GM23338 (cell line): ENCODE measurements at regions not wholly inside any gene's neighbourhood (a gene's known extent, or its start where the extent isn't known, plus 50 kb on each side); places are given as distances from the start of the nearest gene placed in this dataset.

Experiments
- ATAC-seq: fragments of 200-7000 bp; cut with Tn5 transposase; 3 replicates; pipeline ENCODE4 v1.9.1; 2020
- DNase-seq: peaks from one replicate; pipeline ENCODE4 v3.0.0-alpha.2; 2015; ENCODE audit warnings: low spot score
- H2AFZ ChIP-seq: fragments of 200-600 bp; sonication (generic); 2 replicates; pipeline ENCODE4 v1.8.0; 2016; ENCODE audit warnings: antibody characterized with exemption, mild to moderate bottlenecking, moderate library complexity
- H3F3A ChIP-seq: fragments of 200-600 bp; sonication (generic); replicated peaks from 2 replicates; pipeline ENCODE4 v1.8.0; 2017; ENCODE audit warnings: antibody characterized with exemption, mixed run types, low read depth
- H3K27ac ChIP-seq: fragments of 200-600 bp; sonication (generic); 2 replicates; pipeline ENCODE4 v1.6.1; 2016; ENCODE audit warnings: low read depth
- H3K27me3 ChIP-seq: fragments of 200-600 bp; sonication (generic); 2 replicates; pipeline ENCODE4 v1.8.0; 2016; ENCODE audit warnings: mild to moderate bottlenecking, mixed run types, moderate library complexity; ENCODE audit not compliant: insufficient read depth
- H3K36me3 ChIP-seq: fragments of 200-600 bp; sonication (generic); 2 replicates; pipeline ENCODE4 v1.8.0; 2016; ENCODE audit warnings: mild to moderate bottlenecking; ENCODE audit not compliant: insufficient read depth
- H3K4me1 ChIP-seq: fragments of 200-600 bp; sonication (generic); 2 replicates; pipeline ENCODE4 v1.8.0; 2016; ENCODE audit warnings: mild to moderate bottlenecking, moderate library complexity; ENCODE audit not compliant: insufficient read depth
- H3K4me2 ChIP-seq: fragments of 200-600 bp; sonication (generic); 2 replicates; pipeline ENCODE4 v1.7.1; 2017; ENCODE audit warnings: mixed run types
- H3K4me3 ChIP-seq: fragments of 200-600 bp; sonication (generic); 2 replicates; pipeline ENCODE4 v1.6.1; 2016; ENCODE audit warnings: mixed run types
- H3K79me2 ChIP-seq: fragments of 200-600 bp; sonication (generic); replicated peaks from 2 replicates; pipeline ENCODE4 v1.8.0; 2017; ENCODE audit warnings: mild to moderate bottlenecking; ENCODE audit not compliant: insufficient read depth
- H3K9me2 ChIP-seq: fragments of 200-600 bp; sonication (generic); 2 replicates; pipeline ENCODE4 v1.8.0; 2017; ENCODE audit not compliant: insufficient read depth
- H4K20me1 ChIP-seq: fragments of 200-600 bp; sonication (generic); replicated peaks from 2 replicates; pipeline ENCODE4 v1.8.0; 2017; ENCODE audit warnings: mild to moderate bottlenecking; ENCODE audit not compliant: insufficient read depth
- H3K27ac Mint-ChIP-seq: 2 replicates; pipeline ENCODE4 v1.8.0; 2020; ENCODE audit warnings: inconsistent platforms, mild to moderate bottlenecking, moderate library complexity, mixed read lengths
- H3K27me3 Mint-ChIP-seq: 3 replicates; pipeline ENCODE4 v1.8.0; 2022; ENCODE audit warnings: low read depth, mild to moderate bottlenecking, moderate library complexity, mixed read lengths, inconsistent platforms; ENCODE audit not compliant: insufficient read depth, poor library complexity
- H3K36me3 Mint-ChIP-seq: 3 replicates; pipeline ENCODE4 v1.8.0; 2021; ENCODE audit warnings: low read depth, mild to moderate bottlenecking, inconsistent platforms, moderate library complexity, mixed read lengths
- H3K4me1 Mint-ChIP-seq: 3 replicates; pipeline ENCODE4 v1.8.0; 2020; ENCODE audit warnings: mild to moderate bottlenecking, inconsistent platforms, mixed read lengths
- H3K4me3 Mint-ChIP-seq: 3 replicates; pipeline ENCODE4 v1.8.0; 2021; ENCODE audit warnings: moderate library complexity, mild to moderate bottlenecking, inconsistent platforms, mixed read lengths
- H3K9me3 Mint-ChIP-seq: 3 replicates; pipeline ENCODE4 v1.8.0; 2020; ENCODE audit warnings: moderate library complexity, mild to moderate bottlenecking, inconsistent platforms, mixed read lengths
- CREB1 ChIP-seq: fragments of 250-450 bp; sonication (Bioruptor Pico); IDR thresholded peaks from 2 replicates; pipeline ENCODE4 v1.5.0; 2020; ENCODE audit warnings: low read depth, mild to moderate bottlenecking, moderate library complexity
- EZH2 ChIP-seq: fragments of 200-600 bp; sonication (generic); IDR thresholded peaks from one replicate; pipeline ENCODE4 v1.8.0; 2017; ENCODE audit warnings: antibody characterized with exemption, mild to moderate bottlenecking, low read depth; ENCODE audit not compliant: unreplicated experiment
- EZH2phosphoT487 ChIP-seq: fragments of 200-600 bp; sonication (generic); IDR thresholded peaks from one replicate; pipeline ENCODE4 v1.8.1; 2018; ENCODE audit warnings: antibody characterized with exemption; ENCODE audit not compliant: unreplicated experiment
- POLR2AphosphoS5 ChIP-seq: IDR thresholded peaks from 2 replicates; pipeline ENCODE4 v1.6.1; 2016; ENCODE audit warnings: antibody characterized with exemption, low read depth
- STAT1 ChIP-seq: IDR thresholded peaks from one replicate; pipeline ENCODE4 v1.6.1; 2016; ENCODE audit warnings: antibody characterized with exemption; ENCODE audit not compliant: unreplicated experiment
- ZNF114 ChIP-seq: fragments of 250-450 bp; sonication (Bioruptor Pico); IDR thresholded peaks from 2 replicates; pipeline ENCODE4 v1.5.0; 2020; ENCODE audit warnings: mild to moderate bottlenecking, moderate library complexity
- ZNF331 ChIP-seq: fragments of 250-450 bp; sonication (Bioruptor Pico); IDR thresholded peaks from 2 replicates; pipeline ENCODE4 v1.5.0; 2020; ENCODE audit warnings: low read depth, mild to moderate bottlenecking, moderate library complexity
- TF ChIP-seq, protein P1 (sequence below): IDR thresholded peaks from one replicate; pipeline ENCODE4 v1.6.1; 2018; ENCODE audit warnings: antibody characterized with exemption; ENCODE audit not compliant: unreplicated experiment
- TF ChIP-seq, protein P2 (sequence below): IDR thresholded peaks from 2 replicates; pipeline ENCODE4 v1.6.1; 2016; ENCODE audit warnings: antibody characterized with exemption
- TF ChIP-seq, protein P3 (sequence below), 2 experiments: fragments of 200-600 bp in 1 of 2; sonication (generic) in 1 of 2; conservative IDR thresholded peaks; 2 replicates each; pipeline versions ENCODE4 v1.5.1 to v1.6.1; 2016 to 2017; ENCODE audit warnings: antibody characterized with exemption in 2 of 2, low read depth in 2 of 2, mild to moderate bottlenecking in 2 of 2, moderate library complexity in 1 of 2

DNA sequence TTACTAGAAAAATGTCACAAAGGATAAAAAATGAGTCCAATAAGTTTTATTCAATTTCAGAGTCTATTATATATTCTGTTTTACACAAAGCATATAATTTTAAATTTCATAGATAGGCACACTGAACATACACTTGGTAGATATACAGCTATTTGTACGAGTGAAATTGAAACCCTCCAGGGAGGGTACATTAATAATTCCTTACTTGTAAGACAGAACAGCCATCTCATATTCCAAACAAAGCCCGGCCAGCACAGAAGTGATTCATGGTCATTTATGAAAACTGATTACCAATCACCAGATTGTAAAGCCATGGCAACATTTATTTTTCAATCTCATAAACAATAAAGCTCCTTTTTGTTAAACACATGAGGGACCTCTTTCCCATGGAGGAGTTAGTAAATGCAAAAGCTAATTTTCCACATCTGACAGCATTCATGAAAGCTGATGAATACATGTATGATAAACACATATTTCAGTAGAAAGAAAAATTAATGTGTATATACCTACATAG lies 190.6 kb downstream of the TDRD15 start (continued):
- TF ChIP-seq, protein P1, sequence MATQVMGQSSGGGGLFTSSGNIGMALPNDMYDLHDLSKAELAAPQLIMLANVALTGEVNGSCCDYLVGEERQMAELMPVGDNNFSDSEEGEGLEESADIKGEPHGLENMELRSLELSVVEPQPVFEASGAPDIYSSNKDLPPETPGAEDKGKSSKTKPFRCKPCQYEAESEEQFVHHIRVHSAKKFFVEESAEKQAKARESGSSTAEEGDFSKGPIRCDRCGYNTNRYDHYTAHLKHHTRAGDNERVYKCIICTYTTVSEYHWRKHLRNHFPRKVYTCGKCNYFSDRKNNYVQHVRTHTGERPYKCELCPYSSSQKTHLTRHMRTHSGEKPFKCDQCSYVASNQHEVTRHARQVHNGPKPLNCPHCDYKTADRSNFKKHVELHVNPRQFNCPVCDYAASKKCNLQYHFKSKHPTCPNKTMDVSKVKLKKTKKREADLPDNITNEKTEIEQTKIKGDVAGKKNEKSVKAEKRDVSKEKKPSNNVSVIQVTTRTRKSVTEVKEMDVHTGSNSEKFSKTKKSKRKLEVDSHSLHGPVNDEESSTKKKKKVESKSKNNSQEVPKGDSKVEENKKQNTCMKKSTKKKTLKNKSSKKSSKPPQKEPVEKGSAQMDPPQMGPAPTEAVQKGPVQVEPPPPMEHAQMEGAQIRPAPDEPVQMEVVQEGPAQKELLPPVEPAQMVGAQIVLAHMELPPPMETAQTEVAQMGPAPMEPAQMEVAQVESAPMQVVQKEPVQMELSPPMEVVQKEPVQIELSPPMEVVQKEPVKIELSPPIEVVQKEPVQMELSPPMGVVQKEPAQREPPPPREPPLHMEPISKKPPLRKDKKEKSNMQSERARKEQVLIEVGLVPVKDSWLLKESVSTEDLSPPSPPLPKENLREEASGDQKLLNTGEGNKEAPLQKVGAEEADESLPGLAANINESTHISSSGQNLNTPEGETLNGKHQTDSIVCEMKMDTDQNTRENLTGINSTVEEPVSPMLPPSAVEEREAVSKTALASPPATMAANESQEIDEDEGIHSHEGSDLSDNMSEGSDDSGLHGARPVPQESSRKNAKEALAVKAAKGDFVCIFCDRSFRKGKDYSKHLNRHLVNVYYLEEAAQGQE: no peak
- TF ChIP-seq EZH2phosphoT487 (no peak), ZNF331 (CRISPR knock-in tag) (no peak)
- TF ChIP-seq, protein P2, sequence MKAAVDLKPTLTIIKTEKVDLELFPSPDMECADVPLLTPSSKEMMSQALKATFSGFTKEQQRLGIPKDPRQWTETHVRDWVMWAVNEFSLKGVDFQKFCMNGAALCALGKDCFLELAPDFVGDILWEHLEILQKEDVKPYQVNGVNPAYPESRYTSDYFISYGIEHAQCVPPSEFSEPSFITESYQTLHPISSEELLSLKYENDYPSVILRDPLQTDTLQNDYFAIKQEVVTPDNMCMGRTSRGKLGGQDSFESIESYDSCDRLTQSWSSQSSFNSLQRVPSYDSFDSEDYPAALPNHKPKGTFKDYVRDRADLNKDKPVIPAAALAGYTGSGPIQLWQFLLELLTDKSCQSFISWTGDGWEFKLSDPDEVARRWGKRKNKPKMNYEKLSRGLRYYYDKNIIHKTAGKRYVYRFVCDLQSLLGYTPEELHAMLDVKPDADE: no peak

DNA sequence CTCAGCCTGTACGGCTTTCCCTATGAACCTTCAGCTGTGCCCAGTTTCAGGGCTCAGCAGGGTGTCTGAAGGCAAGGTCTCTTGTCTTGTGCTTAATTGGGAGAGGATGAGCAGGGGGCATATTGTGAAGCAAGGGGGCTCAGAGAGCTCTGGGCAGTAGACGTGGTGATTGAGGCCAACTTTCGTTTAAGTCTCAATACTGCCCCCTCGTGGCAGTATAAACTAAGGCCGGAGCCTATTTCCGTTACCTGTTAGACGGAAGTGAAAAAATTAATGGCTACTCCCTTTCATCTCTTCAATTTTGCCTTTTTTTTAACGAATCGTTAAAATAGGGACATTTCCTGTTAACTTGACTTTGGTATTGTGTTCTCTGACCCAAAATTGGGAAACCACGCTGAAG lies 193.4 kb downstream of the TDRD15 start:
- DNase-seq (peak; percentile 75), ATAC-seq (peak; percentile 91)
- Mint-ChIP-seq H3K9me3 (no peaks in the 10 kb centered on the region), H3K27me3 (peaks cover 2% of the 10 kb centered on the region), H3K4me1 (peaks cover 3% of the 10 kb centered on the region; the same call in 2 of the 3 replicates), H3K36me3 (no peaks in the 10 kb centered on the region), H3K4me3 (no peak overlapping the region), H3K27ac (no peak overlapping the region)
- Histone ChIP-seq H4K20me1 (no peaks in the 10 kb centered on the region), H2AFZ (0 out of 2 replicates have a peak overlapping the region, but pooled peaks have one; percentile 14), H3K27ac (no peak overlapping the region), H3K36me3 (no peaks in the 10 kb centered on the region), H3K4me1 (no peaks in the 10 kb centered on the region), H3K79me2 (no peaks in the 10 kb centered on the region), H3K4me3 (no peak overlapping the region), H3K4me2 (no peak overlapping the region), H3K27me3 (no peaks in the 10 kb centered on the region), H3K9me2 (no peaks in the 10 kb centered on the region), H3F3A (no peaks in the 10 kb centered on the region)
- TF ChIP-seq POLR2AphosphoS5: no peak
- TF ChIP-seq, protein P3, sequence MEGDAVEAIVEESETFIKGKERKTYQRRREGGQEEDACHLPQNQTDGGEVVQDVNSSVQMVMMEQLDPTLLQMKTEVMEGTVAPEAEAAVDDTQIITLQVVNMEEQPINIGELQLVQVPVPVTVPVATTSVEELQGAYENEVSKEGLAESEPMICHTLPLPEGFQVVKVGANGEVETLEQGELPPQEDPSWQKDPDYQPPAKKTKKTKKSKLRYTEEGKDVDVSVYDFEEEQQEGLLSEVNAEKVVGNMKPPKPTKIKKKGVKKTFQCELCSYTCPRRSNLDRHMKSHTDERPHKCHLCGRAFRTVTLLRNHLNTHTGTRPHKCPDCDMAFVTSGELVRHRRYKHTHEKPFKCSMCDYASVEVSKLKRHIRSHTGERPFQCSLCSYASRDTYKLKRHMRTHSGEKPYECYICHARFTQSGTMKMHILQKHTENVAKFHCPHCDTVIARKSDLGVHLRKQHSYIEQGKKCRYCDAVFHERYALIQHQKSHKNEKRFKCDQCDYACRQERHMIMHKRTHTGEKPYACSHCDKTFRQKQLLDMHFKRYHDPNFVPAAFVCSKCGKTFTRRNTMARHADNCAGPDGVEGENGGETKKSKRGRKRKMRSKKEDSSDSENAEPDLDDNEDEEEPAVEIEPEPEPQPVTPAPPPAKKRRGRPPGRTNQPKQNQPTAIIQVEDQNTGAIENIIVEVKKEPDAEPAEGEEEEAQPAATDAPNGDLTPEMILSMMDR (conservative IDR thresholded peaks at IDR 0.05; ENCODE audit: low read depth in 2 of 2): peak; percentile 68 to 71

DNA sequence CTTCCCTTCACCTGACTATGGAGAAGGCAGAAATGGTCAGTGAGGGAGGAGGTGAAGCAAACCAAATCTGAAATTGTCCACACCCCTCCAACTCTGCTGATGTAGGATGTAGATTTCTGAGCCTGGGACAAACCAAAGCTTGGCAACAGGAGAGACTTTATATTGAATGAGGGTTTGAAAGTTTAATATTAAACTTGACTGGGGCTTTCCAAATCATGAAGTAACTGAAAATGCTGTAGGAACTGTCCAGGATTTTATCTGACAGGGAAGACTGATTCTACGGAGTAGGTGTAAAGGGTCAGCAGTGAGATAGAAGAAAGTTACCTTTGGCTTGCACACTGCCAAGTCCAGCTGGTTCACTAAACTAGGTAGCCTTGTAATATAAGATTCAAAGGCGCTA lies 194.5 kb downstream of the TDRD15 start:
- H3F3A ChIP-seq: no peaks in the 10 kb centered on the region
- H2AFZ ChIP-seq: no peak overlapping the region
- H3K4me1 Mint-ChIP-seq: peaks cover 3% of the 10 kb centered on the region; the same call in 2 of the 3 replicates
- no peak overlapping the region for H3K27ac Mint-ChIP-seq
- H3K4me1 ChIP-seq: no peaks in the 10 kb centered on the region
- DNase-seq: no peak
- no peak overlapping the region for H3K4me3 Mint-ChIP-seq
- no peaks in the 10 kb centered on the region for H3K36me3 ChIP-seq
- H3K9me3 Mint-ChIP-seq: no peaks in the 10 kb centered on the region
- no peak for ATAC-seq
- no peak overlapping the region for H3K27ac ChIP-seq
- H3K9me2 ChIP-seq: no peaks in the 10 kb centered on the region
- peaks cover 2% of the 10 kb centered on the region for H3K27me3 Mint-ChIP-seq
- H3K27me3 ChIP-seq: no peaks in the 10 kb centered on the region
- no peaks in the 10 kb centered on the region for H3K79me2 ChIP-seq
- H3K4me2 ChIP-seq: no peak overlapping the region
- no peak overlapping the region for H3K4me3 ChIP-seq
- no peaks in the 10 kb centered on the region for H4K20me1 ChIP-seq
- H3K36me3 Mint-ChIP-seq: no peaks in the 10 kb centered on the region
- TF ChIP-seq CREB1 (CRISPR knock-in tag): no peak
- no peak for TF ChIP-seq EZH2
- TF ChIP-seq, protein P1: no peak
- TF ChIP-seq, protein P3 (conservative IDR thresholded peaks at IDR 0.05; ENCODE audit: low read depth in 2 of 2): no peak
- no peak for TF ChIP-seq STAT1
- no peak for TF ChIP-seq ZNF114
- no peak for TF ChIP-seq ZNF331 (CRISPR knock-in tag)
